Panc1 (cell line): ENCODE measurements at regions not wholly inside any gene's neighbourhood (a gene's known extent, or its start where the extent isn't known, plus 50 kb on each side); places are given as distances from the start of the nearest gene placed in this dataset.

Source experiments
- ATAC-seq: fragments of 200-7000 bp; cut with Tn5 transposase; 2 replicates; pipeline ENCODE4 v1.9.1; 2020; ENCODE audit warnings: mild to moderate bottlenecking, moderate library complexity
- BruUV-seq: library from RNA; stranded (reverse); fragments of 400-500 nt; replicated peaks from 2 replicates; lab custom pipeline; 2021; lab: Mats Ljungman, UMichigan
- CTCF ChIA-PET: fragments of 300-600 bp; sonication (Branson Sonifier 250); formaldehyde crosslinking; loops from one replicate; lab custom pipeline; 2022; ENCODE audit warnings: antibody characterized with exemption; lab: Charles Lee
- POLR2A ChIA-PET: fragments of 300-600 bp; sonication (Branson Sonifier 250); formaldehyde crosslinking; loops from one replicate; lab custom pipeline; 2022; ENCODE audit warnings: antibody characterized with exemption; lab: Charles Lee
- DNase-seq: peaks from one replicate; pipeline ENCODE4 v3.0.0-alpha.2; 2010; ENCODE audit warnings: low read depth, low spot score
- H3K27ac ChIP-seq: 2 replicates; pipeline ENCODE4 v1.5.1; 2011; ENCODE audit warnings: mild to moderate bottlenecking, low read length, inconsistent platforms
- H3K27me3 ChIP-seq: fragments of 200-500 bp; sonication (Bioruptor generic); 2 replicates; pipeline ENCODE4 v1.6.0; 2014; ENCODE audit warnings: low read length, inconsistent platforms; ENCODE audit not compliant: control insufficient read depth, insufficient read depth
- H3K36me3 ChIP-seq: fragments of 200-500 bp; sonication (Bioruptor generic); 2 replicates; pipeline ENCODE4 v1.5.1; 2014; ENCODE audit warnings: inconsistent platforms, mild to moderate bottlenecking, low read length, moderate library complexity; ENCODE audit not compliant: control insufficient read depth, insufficient read depth
- H3K4me1 ChIP-seq: 2 replicates; pipeline ENCODE4 v1.5.1; 2011; ENCODE audit warnings: inconsistent platforms, mild to moderate bottlenecking, low read length, moderate library complexity; ENCODE audit not compliant: control insufficient read depth, insufficient read depth
- H3K4me3 ChIP-seq, 2 experiments: 2 replicates each; pipeline ENCODE4 v1.5.1; 2011 to 2012; ENCODE audit warnings: low read depth in 2 of 2, low read length in 2 of 2, mild to moderate bottlenecking in 2 of 2, inconsistent platforms in 1 of 2, moderate library complexity in 1 of 2
- H3K9me3 ChIP-seq: fragments of 200-500 bp; sonication (Bioruptor generic); 2 replicates; pipeline ENCODE4 v1.5.1; 2014; ENCODE audit warnings: low read depth, mild to moderate bottlenecking, inconsistent platforms, low read length, moderate library complexity; ENCODE audit not compliant: control insufficient read depth, insufficient read depth
- CTCF ChIP-seq: fragments of 450-650 bp; IDR thresholded peaks from 2 replicates; pipeline ENCODE4 v1.5.1; 2017; ENCODE audit warnings: mild to moderate bottlenecking
- POLR2AphosphoS5 ChIP-seq: IDR thresholded peaks from 2 replicates; pipeline ENCODE4 v1.6.1; 2012; ENCODE audit warnings: mild to moderate bottlenecking, low read depth, low read length, moderate library complexity
- REST ChIP-seq, 2 experiments: IDR thresholded peaks; 2 replicates each; pipeline ENCODE4 v1.6.1; 2011 to 2012; ENCODE audit warnings: low read depth in 2 of 2, control low read depth in 1 of 2, low read length in 1 of 2, mild to moderate bottlenecking in 1 of 2, moderate library complexity in 1 of 2; ENCODE audit not compliant: insufficient read depth in 1 of 2
- SIN3A ChIP-seq: IDR thresholded peaks from 2 replicates; pipeline ENCODE4 v1.6.1; 2012; ENCODE audit warnings: low read depth, mild to moderate bottlenecking, low read length, moderate library complexity, borderline replicate concordance; ENCODE audit not compliant: insufficient read depth
- TCF7L2 ChIP-seq: IDR thresholded peaks from 2 replicates; pipeline ENCODE4 v1.6.1; 2011; ENCODE audit warnings: mild to moderate bottlenecking, low read depth, low read length, inconsistent platforms
- in situ Hi-C: cut with HindIII; loops from 2 replicates; pipeline ENCODE4 v1.10.0; 2016; ENCODE audit warnings: low sequenced_read_pairs, low pct_unique_long_range_greater_than_20kb
- intact Hi-C: fragments of 100-400 bp; cut with micrococcal nuclease; formaldehyde crosslinking; loops from one replicate; pipeline ENCODE4 v1.10.0; 2022; ENCODE audit not compliant: unreplicated experiment

GRCh38 chr15:94791008-94791407 lies 559.6 kb downstream of the MCTP2 start:
- in situ Hi-C loops, result no loop called here
- DNase-seq (no peak), ATAC-seq (no peak)
- H3K27ac ChIP-seq, result no peak overlapping the region
- no peaks in the 10 kb centered on the region for H3K4me1 ChIP-seq
- BruUV-seq, result no TSS peak
- H3K27me3 ChIP-seq, result no peaks in the 10 kb centered on the region
- ChIA-PET CTCF (no interaction called here), POLR2A (no interaction called here)
- no peaks in the 10 kb centered on the region for H3K36me3 ChIP-seq
- H3K9me3 ChIP-seq, result no peaks in the 10 kb centered on the region
- H3K4me3 ChIP-seq, result no peak overlapping the region
- no peak for TF ChIP-seq REST (IDR thresholded peaks at IDR 0.05; ENCODE audit: insufficient read depth in 1 of 2, low read depth in 2 of 2, low read length in 1 of 2)
- no peak for TF ChIP-seq POLR2AphosphoS5
- TF ChIP-seq CTCF, result no peak
- TF ChIP-seq TCF7L2, result no peak
- TF ChIP-seq SIN3A, result no peak
- intact Hi-C loops, result no loop called here

GRCh38 chr15:94791510-94791909 lies 560.1 kb downstream of the MCTP2 start:
- CTCF ChIA-PET, result no interaction called here
- ATAC-seq, result no peak

More at GRCh38 chr15:94791510-94791909, 560.1 kb downstream of the MCTP2 start:
- Histone ChIP-seq H3K27me3 (no peaks in the 10 kb centered on the region), H3K4me3 (no peak overlapping the region), H3K4me1 (no peaks in the 10 kb centered on the region), H3K9me3 (no peaks in the 10 kb centered on the region), H3K36me3 (no peaks in the 10 kb centered on the region), H3K27ac (no peak overlapping the region)
- BruUV-seq, result no TSS peak
- in situ Hi-C loops (no loop called here), intact Hi-C loops (no loop called here)
- no peak for DNase-seq
- no peak for TF ChIP-seq SIN3A
- TF ChIP-seq CTCF, result no peak
- no peak for TF ChIP-seq TCF7L2
- no peak for TF ChIP-seq POLR2AphosphoS5
- TF ChIP-seq REST (IDR thresholded peaks at IDR 0.05; ENCODE audit: insufficient read depth in 1 of 2, low read depth in 2 of 2, low read length in 1 of 2), result no peak
- POLR2A ChIA-PET, result no interaction called here
